DND-41 (cell line): ENCODE measurements at regions not wholly inside any gene's neighbourhood (a gene's known extent, or its start where the extent isn't known, plus 50 kb on each side); places are given as distances from the start of the nearest gene placed in this dataset.

Experiments
- EZH2 ChIP-seq: IDR thresholded peaks from 3 replicates; pipeline ENCODE4 v1.6.1; 2012; ENCODE audit warnings: borderline replicate concordance, low read depth, mild to moderate bottlenecking, moderate library complexity, low read length, inconsistent platforms; ENCODE audit not compliant: severe bottlenecking
- TF ChIP-seq, protein P1 (sequence below): IDR thresholded peaks from 2 replicates; pipeline ENCODE4 v1.5.1; 2012; ENCODE audit warnings: borderline replicate concordance, low read length, moderate library complexity, mild to moderate bottlenecking; ENCODE audit not compliant: poor library complexity, severe bottlenecking; ENCODE audit errors: extremely low read depth

DNA sequence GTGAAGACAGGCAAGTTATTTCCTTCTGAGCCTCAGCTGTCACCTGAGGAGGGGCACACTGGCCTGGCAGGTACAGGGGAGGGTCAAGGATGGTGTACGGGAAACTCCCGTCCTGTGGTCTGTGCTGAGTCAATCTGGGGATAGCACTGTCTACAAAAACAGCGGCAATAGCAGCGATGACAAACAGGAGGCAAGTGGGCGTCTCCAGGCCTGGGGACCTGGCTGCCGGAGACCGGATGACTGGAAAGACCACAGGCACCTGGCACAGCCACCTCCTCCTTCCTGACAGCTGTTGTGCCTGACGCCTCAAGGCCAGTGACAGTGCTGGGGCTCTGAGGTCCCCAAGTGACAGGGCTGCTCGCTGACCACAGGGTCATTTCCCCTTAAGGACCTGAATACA lies 202.1 kb upstream of the HS6ST1 start:
- TF ChIP-seq EZH2 = no peak
- TF ChIP-seq, protein P1, sequence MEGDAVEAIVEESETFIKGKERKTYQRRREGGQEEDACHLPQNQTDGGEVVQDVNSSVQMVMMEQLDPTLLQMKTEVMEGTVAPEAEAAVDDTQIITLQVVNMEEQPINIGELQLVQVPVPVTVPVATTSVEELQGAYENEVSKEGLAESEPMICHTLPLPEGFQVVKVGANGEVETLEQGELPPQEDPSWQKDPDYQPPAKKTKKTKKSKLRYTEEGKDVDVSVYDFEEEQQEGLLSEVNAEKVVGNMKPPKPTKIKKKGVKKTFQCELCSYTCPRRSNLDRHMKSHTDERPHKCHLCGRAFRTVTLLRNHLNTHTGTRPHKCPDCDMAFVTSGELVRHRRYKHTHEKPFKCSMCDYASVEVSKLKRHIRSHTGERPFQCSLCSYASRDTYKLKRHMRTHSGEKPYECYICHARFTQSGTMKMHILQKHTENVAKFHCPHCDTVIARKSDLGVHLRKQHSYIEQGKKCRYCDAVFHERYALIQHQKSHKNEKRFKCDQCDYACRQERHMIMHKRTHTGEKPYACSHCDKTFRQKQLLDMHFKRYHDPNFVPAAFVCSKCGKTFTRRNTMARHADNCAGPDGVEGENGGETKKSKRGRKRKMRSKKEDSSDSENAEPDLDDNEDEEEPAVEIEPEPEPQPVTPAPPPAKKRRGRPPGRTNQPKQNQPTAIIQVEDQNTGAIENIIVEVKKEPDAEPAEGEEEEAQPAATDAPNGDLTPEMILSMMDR = no peak
